ENCODE measurements at regions not wholly inside any gene's neighbourhood (a gene's known extent, or its start where the extent isn't known, plus 50 kb on each side); places are given as distances from the start of the nearest gene placed in this dataset.

- in situ Hi-C loops (cut with HindIII; ENCODE audit: low sequenced_read_pairs), result no loop called here
Observed at GRCh38 chr9:108724652-108725051, 131.1 kb downstream of the ACTL7B start.

GRCh38 chr9:108724122-108724521 is 131.7 kb downstream of the ACTL7B start:
- in situ Hi-C loops (cut with HindIII; ENCODE audit: low sequenced_read_pairs), result no loop called here

GRCh38 chr9:108722396-108722795 is 133.4 kb downstream of the ACTL7B start:
- in situ Hi-C loops (cut with HindIII; ENCODE audit: low sequenced_read_pairs), result no loop called here

- in situ Hi-C loops (cut with HindIII; ENCODE audit: low sequenced_read_pairs), result no loop called here
Observed at GRCh38 chr9:108720191-108720642, 135.6 kb downstream of the ACTL7B start.

GRCh38 chr9:108710424-108710823 is 145.4 kb downstream of the ACTL7B start:
- in situ Hi-C loops (cut with HindIII; ENCODE audit: low sequenced_read_pairs), result no loop called here

GRCh38 chr9:108709997-108710396 is 145.8 kb downstream of the ACTL7B start:
- in situ Hi-C loops (cut with HindIII; ENCODE audit: low sequenced_read_pairs), result no loop called here

GRCh38 chr9:108709126-108709525 is 146.7 kb downstream of the ACTL7B start:
- in situ Hi-C loops (cut with HindIII; ENCODE audit: low sequenced_read_pairs), result no loop called here

- in situ Hi-C loops (cut with HindIII; ENCODE audit: low sequenced_read_pairs), result no loop called here
Observed at GRCh38 chr9:108708448-108708847, 147.3 kb downstream of the ACTL7B start.

- in situ Hi-C loops (cut with HindIII; ENCODE audit: low sequenced_read_pairs), result no loop called here
Observed at GRCh38 chr9:108707120-108707519, 148.7 kb downstream of the ACTL7B start.

GRCh38 chr9:108704156-108704852 is 151.5 kb downstream of the ACTL7B start:
- in situ Hi-C loops (cut with HindIII; ENCODE audit: low sequenced_read_pairs), result no loop called here

GRCh38 chr9:108703429-108703828 is 152.4 kb downstream of the ACTL7B start:
- in situ Hi-C loops (cut with HindIII; ENCODE audit: low sequenced_read_pairs), result no loop called here

- in situ Hi-C loops (cut with HindIII; ENCODE audit: low sequenced_read_pairs), result no loop called here
Observed at GRCh38 chr9:108702681-108703080, 153.1 kb downstream of the ACTL7B start.

GRCh38 chr9:108698801-108699200 is 157.0 kb downstream of the ACTL7B start:
- in situ Hi-C loops (cut with HindIII; ENCODE audit: low sequenced_read_pairs), result no loop called here

- in situ Hi-C loops (cut with HindIII; ENCODE audit: low sequenced_read_pairs), result no loop called here
Observed at GRCh38 chr9:108698231-108698630, 157.6 kb downstream of the ACTL7B start.

- in situ Hi-C loops (cut with HindIII; ENCODE audit: low sequenced_read_pairs), result no loop called here
Observed at GRCh38 chr9:108696156-108696555, 159.6 kb downstream of the ACTL7B start.

GRCh38 chr9:108694170-108694569 is 161.6 kb downstream of the ACTL7B start:
- in situ Hi-C loops (cut with HindIII; ENCODE audit: low sequenced_read_pairs), result no loop called here

- in situ Hi-C loops (cut with HindIII; ENCODE audit: low sequenced_read_pairs), result no loop called here
Observed at GRCh38 chr9:108691614-108692013, 164.2 kb downstream of the ACTL7B start.

GRCh38 chr9:108688676-108689075 is 167.1 kb downstream of the ACTL7B start:
- in situ Hi-C loops (cut with HindIII; ENCODE audit: low sequenced_read_pairs), result no loop called here

- in situ Hi-C loops (cut with HindIII; ENCODE audit: low sequenced_read_pairs), result no loop called here
Observed at GRCh38 chr9:108688051-108688450, 167.7 kb downstream of the ACTL7B start.

GRCh38 chr9:108687006-108687987 is 168.5 kb downstream of the ACTL7B start:
- in situ Hi-C loops (cut with HindIII; ENCODE audit: low sequenced_read_pairs), result no loop called here

- in situ Hi-C loops (cut with HindIII; ENCODE audit: low sequenced_read_pairs), result no loop called here
Observed at GRCh38 chr9:108684288-108685025, 171.3 kb downstream of the ACTL7B start.
